Choroid plexus epithelial cell (primary cell): ENCODE measurements at regions not wholly inside any gene's neighbourhood (a gene's known extent, or its start where the extent isn't known, plus 50 kb on each side); places are given as distances from the start of the nearest gene placed in this dataset.

Source experiments
- DNase-seq: peaks from one replicate; pipeline ENCODE4 v3.0.0-alpha.2; 2010; ENCODE audit warnings: low read depth
- H3K4me3 ChIP-seq: 2 replicates; pipeline ENCODE4 v1.5.1; 2011; ENCODE audit warnings: low read depth, mild to moderate bottlenecking, control low read depth, low read length, moderate library complexity
- CTCF ChIP-seq: conservative IDR thresholded peaks from 2 replicates; pipeline ENCODE4 v1.5.1; 2011; ENCODE audit warnings: low read depth, mild to moderate bottlenecking, control low read depth, inconsistent platforms, low read length, moderate library complexity

- H3K4me3 ChIP-seq, result no peak overlapping the region
- no peak for DNase-seq
- TF ChIP-seq CTCF, result no peak
Measured at GRCh38 chr10:51020200-51020599, 54.1 kb upstream of the PRKG1 start.

GRCh38 chr10:51022933-51023585 is 51.2 kb upstream of the PRKG1 start:
- H3K4me3 ChIP-seq, result no peak overlapping the region
- no peak for TF ChIP-seq CTCF
- DNase-seq, result no peak

- no peak for DNase-seq
- H3K4me3 ChIP-seq, result no peak overlapping the region
- no peak for TF ChIP-seq CTCF
Measured at GRCh38 chr10:51023636-51024035, 50.7 kb upstream of the PRKG1 start.
